ENCODE measurements at regions not wholly inside any gene's neighbourhood (a gene's known extent, or its start where the extent isn't known, plus 50 kb on each side); places are given as distances from the start of the nearest gene placed in this dataset.

- no peak overlapping the region for H3K27ac ChIP-seq
- no peak for TF ChIP-seq CTCF (conservative IDR thresholded peaks at IDR 0.05)
Measured at GRCh38 chr9:107881626-107882300, 392.2 kb upstream of the KLF4 start.

GRCh38 chr9:107878462-107878861 is 388.9 kb upstream of the KLF4 start:
- H3K27ac ChIP-seq, result no peak overlapping the region
- no peak for TF ChIP-seq CTCF (conservative IDR thresholded peaks at IDR 0.05)

GRCh38 chr9:107875571-107875980 is 386.0 kb upstream of the KLF4 start:
- TF ChIP-seq CTCF (conservative IDR thresholded peaks at IDR 0.05), result no peak
- no peak overlapping the region for H3K27ac ChIP-seq

GRCh38 chr9:107874591-107875369 is 385.2 kb upstream of the KLF4 start:
- no peak overlapping the region for H3K27ac ChIP-seq
- TF ChIP-seq CTCF (conservative IDR thresholded peaks at IDR 0.05), result no peak

- H3K27ac ChIP-seq, result no peak overlapping the region
- no peak for TF ChIP-seq CTCF (conservative IDR thresholded peaks at IDR 0.05)
Measured at GRCh38 chr9:107874137-107874536, 384.6 kb upstream of the KLF4 start.

- no peak for TF ChIP-seq CTCF (conservative IDR thresholded peaks at IDR 0.05)
- no peak overlapping the region for H3K27ac ChIP-seq
Measured at GRCh38 chr9:107872457-107873192, 383.1 kb upstream of the KLF4 start.
